ENCODE measurements at regions not wholly inside any gene's neighbourhood (a gene's known extent, or its start where the extent isn't known, plus 50 kb on each side); places are given as distances from the start of the nearest gene placed in this dataset.
A peak's percentile ranks its signal among the peaks of the same experiment; 100 is the strongest.
"Not testable (repeated sequence)": the region's sequence is repeated elsewhere in the genome, so short reads cannot be mapped to it uniquely, and the experiment has no call there.

DNA sequence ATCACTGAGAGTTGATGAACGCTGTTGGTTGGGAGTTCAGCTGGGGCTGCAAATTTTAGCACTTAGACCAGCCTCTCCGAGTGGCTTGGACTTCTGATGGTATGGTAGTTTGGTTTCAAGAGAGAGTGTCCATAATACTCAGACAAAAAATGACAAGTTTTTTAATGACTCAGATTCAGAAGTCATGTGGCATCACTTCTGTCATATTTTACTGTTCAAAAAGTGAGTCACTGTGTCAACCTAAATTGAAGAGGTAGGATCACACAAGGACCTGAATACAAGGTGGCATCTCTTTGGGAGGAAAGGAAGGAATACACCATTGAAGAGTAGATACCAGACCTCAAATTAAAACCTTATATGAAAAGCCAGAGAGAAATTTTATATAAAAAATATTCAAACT lies 99.1 kb upstream of the CHMP2B start:
- H3K4me1 Mint-ChIP-seq (ENCODE audit: low read depth) = no peaks in the 10 kb centered on the region
- no peak overlapping the region for H3K4me3 Mint-ChIP-seq
- no peaks in the 10 kb centered on the region for H3K36me3 Mint-ChIP-seq (ENCODE audit: low read depth)
- H3K27ac Mint-ChIP-seq = no peak overlapping the region
- H3K27me3 Mint-ChIP-seq = no peaks in the 10 kb centered on the region
- intact Hi-C loops (cut with micrococcal nuclease) = no loop called here
- H3K9me3 Mint-ChIP-seq = peaks cover 21% of the 10 kb centered on the region

DNA sequence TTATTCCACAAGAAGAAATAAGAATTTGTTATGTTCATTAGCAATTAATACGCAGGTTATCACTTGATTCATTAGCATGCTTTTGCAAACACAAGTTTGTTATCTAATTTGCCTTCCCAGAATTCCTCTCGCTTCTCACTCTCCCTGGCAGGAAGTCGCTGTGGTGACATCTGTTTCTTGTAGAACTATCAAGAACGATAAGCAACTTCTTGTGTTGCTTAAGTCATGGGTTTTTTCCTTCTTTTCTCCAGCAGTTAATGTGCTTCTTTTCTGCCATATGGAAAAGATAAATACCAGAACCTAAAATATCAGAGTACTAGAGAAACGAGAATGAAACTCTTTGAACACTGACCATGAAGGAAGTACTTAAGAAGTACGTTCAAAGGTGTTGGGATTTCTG lies 99.8 kb upstream of the CHMP2B start:
- Mint-ChIP-seq H3K4me3 (no peak overlapping the region), H3K27ac (no peak overlapping the region), H3K27me3 (no peaks in the 10 kb centered on the region), H3K9me3 (peaks cover 19% of the 10 kb centered on the region), H3K36me3 (ENCODE audit: low read depth) (no peaks in the 10 kb centered on the region), H3K4me1 (ENCODE audit: low read depth) (no peaks in the 10 kb centered on the region)
- intact Hi-C loops (cut with micrococcal nuclease) = no loop called here

DNA sequence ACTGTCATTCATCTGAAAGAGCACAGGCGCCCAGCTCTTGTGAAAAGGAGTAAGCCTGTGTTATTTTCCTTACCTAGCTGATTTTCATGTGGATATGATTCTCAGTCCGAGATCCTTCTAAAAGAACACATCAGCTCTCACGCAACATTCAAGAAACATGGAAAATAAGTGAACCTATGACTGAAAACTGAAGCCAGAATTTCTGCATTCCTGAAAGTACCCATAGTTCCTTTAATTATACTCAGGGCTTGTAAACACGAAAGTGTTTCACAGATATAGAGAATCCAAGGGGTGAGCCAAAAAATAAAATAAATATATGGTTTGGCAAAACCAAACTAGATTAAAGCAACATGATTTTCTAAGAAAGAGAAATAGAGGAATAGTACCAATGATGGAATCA lies 100.8 kb upstream of the CHMP2B start:
- H3K4me3 Mint-ChIP-seq = no peak overlapping the region
- no peak overlapping the region for H3K27ac Mint-ChIP-seq
- H3K36me3 Mint-ChIP-seq (ENCODE audit: low read depth) = no peaks in the 10 kb centered on the region
- intact Hi-C loops (cut with micrococcal nuclease) = no loop called here
- H3K9me3 Mint-ChIP-seq = peaks cover 10% of the 10 kb centered on the region
- H3K27me3 Mint-ChIP-seq = no peaks in the 10 kb centered on the region
- H3K4me1 Mint-ChIP-seq (ENCODE audit: low read depth) = no peaks in the 10 kb centered on the region

DNA sequence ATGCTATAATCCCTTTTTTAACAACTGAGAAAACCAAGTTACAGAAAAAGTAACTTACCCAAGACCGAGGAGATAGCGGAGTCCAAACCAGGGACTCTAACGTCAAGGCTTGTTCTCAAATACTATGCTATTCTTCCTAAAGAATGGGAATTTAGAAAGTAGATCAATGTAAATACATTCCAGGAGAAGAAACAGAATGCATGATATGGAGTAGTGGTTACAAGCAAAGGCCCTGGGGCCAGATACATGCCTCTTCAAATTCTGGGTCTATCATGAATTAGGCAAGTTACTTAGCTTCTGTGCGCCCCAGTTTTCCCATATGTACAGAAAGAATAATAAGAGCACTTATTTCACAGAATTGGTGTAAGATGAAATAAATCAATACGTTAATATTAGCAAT lies 102.0 kb upstream of the CHMP2B start:
- Mint-ChIP-seq H3K27ac (no peak overlapping the region), H3K4me1 (ENCODE audit: low read depth) (no peaks in the 10 kb centered on the region), H3K9me3 (peaks cover 7% of the 10 kb centered on the region), H3K27me3 (no peaks in the 10 kb centered on the region), H3K4me3 (no peak overlapping the region), H3K36me3 (ENCODE audit: low read depth) (no peaks in the 10 kb centered on the region)
- intact Hi-C loops (cut with micrococcal nuclease) = no loop called here

DNA sequence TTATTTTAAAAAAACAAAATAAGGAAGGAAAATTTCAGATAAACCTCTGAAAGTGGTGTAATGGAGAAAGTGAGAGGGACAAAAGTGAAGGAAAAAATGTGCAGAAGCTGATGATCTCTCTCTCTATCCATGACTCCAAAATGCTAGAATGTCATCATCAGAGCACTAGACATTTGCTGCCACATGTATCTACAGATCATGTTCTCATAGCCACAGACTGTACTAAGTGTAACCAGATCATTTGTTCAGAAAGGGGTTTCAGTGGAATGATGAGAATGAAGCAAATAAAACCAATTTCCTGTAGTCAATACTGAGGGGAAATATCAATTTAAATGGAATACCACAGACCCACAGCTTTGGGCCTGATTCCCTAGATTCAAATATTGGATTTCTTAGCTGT lies 104.3 kb upstream of the CHMP2B start:
- H3K27ac Mint-ChIP-seq = no peak overlapping the region
- no peaks in the 10 kb centered on the region for H3K4me1 Mint-ChIP-seq (ENCODE audit: low read depth)
- H3K4me3 Mint-ChIP-seq = no peak overlapping the region
- no peaks in the 10 kb centered on the region for H3K9me3 Mint-ChIP-seq
- intact Hi-C loops (cut with micrococcal nuclease) = no loop called here
- no peaks in the 10 kb centered on the region for H3K36me3 Mint-ChIP-seq (ENCODE audit: low read depth)
- no peaks in the 10 kb centered on the region for H3K27me3 Mint-ChIP-seq

DNA sequence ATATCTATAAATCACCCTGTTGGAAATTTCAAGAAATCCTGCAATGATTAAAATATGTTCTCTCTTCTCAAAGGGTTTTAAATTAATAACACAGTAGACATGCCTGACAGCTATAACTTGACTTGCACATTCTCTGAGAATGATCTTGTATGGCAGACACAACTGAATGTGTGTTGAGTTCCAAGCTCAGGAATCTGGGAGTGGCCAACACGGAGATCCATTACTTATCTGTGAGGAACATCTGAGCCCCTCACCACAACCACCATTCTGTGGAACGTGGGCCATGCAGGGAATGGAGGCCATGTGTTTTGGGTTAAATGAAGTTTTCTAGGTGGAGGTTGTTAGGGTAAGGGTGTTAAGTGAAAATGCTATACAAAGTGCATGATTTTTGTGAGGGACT lies 105.3 kb upstream of the CHMP2B start:
- Mint-ChIP-seq H3K36me3 (ENCODE audit: low read depth) (no peaks in the 10 kb centered on the region), H3K4me3 (no peak overlapping the region), H3K9me3 (no peaks in the 10 kb centered on the region), H3K4me1 (ENCODE audit: low read depth) (no peaks in the 10 kb centered on the region), H3K27me3 (no peaks in the 10 kb centered on the region), H3K27ac (no peak overlapping the region)
- intact Hi-C loops (cut with micrococcal nuclease) = no loop called here

DNA sequence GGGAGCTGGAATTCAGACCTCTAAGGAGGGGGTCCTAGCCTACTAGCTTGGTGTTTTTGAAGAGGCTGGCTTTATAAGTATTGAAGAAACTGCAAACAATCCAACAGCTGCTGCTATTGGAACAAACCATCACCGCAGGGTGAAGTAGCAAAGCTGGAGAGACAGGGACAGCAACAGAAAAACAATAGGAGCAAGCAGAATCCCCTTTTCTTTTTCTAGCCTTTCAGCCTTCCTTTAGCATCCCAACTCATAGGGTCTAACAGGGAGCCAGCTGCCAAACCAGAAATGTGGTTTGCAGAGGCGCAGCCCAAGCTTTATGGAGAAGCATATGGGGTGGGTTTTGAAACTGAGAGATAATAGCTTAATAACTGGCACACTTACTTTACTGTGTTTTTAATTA lies 106.2 kb upstream of the CHMP2B start:
- no peaks in the 10 kb centered on the region for H3K4me1 Mint-ChIP-seq (ENCODE audit: low read depth)
- no peak overlapping the region for H3K27ac Mint-ChIP-seq
- H3K36me3 Mint-ChIP-seq (ENCODE audit: low read depth) = no peaks in the 10 kb centered on the region
- intact Hi-C loops (cut with micrococcal nuclease) = no loop called here
- H3K9me3 Mint-ChIP-seq = no peaks in the 10 kb centered on the region
- no peak overlapping the region for H3K4me3 Mint-ChIP-seq
- H3K27me3 Mint-ChIP-seq = no peaks in the 10 kb centered on the region

DNA sequence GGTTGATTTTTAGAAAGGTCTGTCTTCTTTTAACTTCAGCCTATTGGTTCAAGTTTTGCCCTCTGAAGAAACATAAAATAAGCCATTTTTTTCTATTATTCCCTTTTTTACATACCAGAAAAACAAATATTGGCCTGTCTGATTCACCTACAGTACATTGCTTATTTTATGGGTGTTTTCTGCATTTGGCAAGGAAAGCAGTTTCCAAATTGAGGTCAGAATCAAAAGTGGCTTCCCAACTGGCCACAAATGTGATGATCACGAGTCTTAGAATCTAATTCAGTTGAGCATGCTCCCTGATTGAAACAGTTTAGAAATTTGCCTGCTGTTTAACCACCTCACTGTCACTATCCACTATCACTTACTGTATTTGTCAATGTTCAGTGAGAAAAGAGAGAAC lies 106.9 kb upstream of the CHMP2B start:
- H3K4me3 Mint-ChIP-seq = no peak overlapping the region
- no peak overlapping the region for H3K27ac Mint-ChIP-seq
- H3K36me3 Mint-ChIP-seq (ENCODE audit: low read depth) = no peaks in the 10 kb centered on the region
- no peaks in the 10 kb centered on the region for H3K9me3 Mint-ChIP-seq
- intact Hi-C loops (cut with micrococcal nuclease) = no loop called here
- no peaks in the 10 kb centered on the region for H3K4me1 Mint-ChIP-seq (ENCODE audit: low read depth)
- H3K27me3 Mint-ChIP-seq = no peaks in the 10 kb centered on the region

DNA sequence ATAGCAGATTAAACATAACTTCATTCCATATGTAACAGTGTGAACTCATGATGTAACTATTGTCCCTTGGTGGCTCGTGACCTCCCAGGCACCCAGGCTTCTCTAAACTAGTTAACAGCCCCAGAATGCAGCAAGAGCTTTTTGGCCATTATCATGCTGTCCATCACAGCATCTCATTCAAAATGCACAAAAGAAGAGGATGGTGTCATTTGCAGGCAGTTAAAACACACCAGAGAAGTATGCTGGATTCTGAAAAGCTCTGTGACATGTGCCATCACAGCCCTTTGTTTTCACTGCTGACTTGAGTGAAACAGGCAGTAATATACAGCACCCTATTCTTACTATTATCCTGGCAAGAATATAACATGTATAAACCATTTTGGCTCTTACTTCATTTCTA lies 117.6 kb upstream of the CHMP2B start:
- Mint-ChIP-seq H3K9me3 (peaks cover 21% of the 10 kb centered on the region), H3K27me3 (no peaks in the 10 kb centered on the region), H3K4me3 (no peak overlapping the region), H3K4me1 (ENCODE audit: low read depth) (no peaks in the 10 kb centered on the region), H3K36me3 (ENCODE audit: low read depth) (no peaks in the 10 kb centered on the region), H3K27ac (no peak overlapping the region)
- intact Hi-C loops (cut with micrococcal nuclease) = no loop called here

DNA sequence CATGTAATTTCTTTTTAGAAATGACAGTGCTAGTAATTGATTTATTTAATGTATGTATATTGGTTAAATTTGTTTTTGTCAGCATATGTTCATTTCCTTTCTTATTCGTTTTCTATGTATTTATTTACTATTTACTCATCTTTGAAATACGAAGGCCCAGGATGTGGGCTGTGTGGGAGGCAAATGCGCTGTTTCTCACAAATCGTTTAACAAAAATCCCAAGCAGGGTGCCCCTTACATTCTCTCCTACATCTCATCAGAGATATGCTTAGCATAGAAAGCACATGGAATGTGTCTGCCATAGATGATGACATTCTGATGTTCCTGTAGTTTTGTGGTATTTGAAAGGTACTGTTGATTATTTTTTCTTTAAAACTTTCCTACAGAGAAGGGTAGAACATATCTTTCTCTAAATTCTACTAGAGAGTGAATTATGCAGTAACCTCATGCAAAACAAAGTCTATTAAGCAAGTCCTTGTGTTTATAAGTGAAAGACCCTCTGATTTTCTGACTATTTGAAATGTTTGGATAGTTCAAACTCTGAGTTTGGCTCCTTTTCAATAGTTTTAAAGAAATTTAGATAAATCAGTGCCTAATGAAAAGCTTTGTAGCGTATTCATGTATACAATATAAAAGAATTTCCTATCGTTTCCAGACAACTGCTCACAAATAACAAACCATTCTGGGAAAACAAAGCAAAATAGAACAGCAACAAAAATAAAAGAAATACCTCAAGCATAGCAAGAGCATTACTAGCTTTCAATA lies 111.1 kb upstream of the VGLL3 start:
- H3K27ac Mint-ChIP-seq = no peak overlapping the region
- H3K36me3 Mint-ChIP-seq (ENCODE audit: low read depth) = no peaks in the 10 kb centered on the region
- intact Hi-C loops (cut with micrococcal nuclease) = no loop called here
- no peaks in the 10 kb centered on the region for H3K4me1 Mint-ChIP-seq (ENCODE audit: low read depth)
- no peak overlapping the region for H3K4me3 Mint-ChIP-seq
- peaks cover 14% of the 10 kb centered on the region for H3K9me3 Mint-ChIP-seq
- no peaks in the 10 kb centered on the region for H3K27me3 Mint-ChIP-seq

DNA sequence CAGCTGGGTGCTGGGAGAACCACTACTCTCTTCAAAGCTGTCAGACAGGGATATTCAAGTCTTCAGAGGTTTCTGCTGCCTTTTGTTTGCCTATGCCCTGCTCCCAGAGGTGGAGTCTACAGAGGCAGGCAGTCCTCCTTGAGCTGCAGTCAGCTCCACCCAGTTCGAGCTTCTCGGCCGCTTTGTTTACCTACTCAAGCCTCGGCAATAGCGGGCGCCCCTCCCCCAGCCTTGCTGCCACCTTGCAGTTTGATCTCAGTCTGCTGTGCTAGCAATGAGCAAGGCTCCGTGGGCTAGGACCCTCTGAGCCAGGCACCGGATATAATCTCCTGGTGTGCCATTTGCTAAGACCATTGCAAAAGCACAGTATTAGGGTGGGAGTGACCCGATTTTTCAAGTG lies 106.8 kb upstream of the VGLL3 start:
- H3K4me3 Mint-ChIP-seq; H3K27ac Mint-ChIP-seq; H3K27me3 Mint-ChIP-seq; intact Hi-C loops (cut with micrococcal nuclease); H3K9me3 Mint-ChIP-seq; H3K36me3 Mint-ChIP-seq (ENCODE audit: low read depth); H3K4me1 Mint-ChIP-seq (ENCODE audit: low read depth): not testable (repeated sequence)

DNA sequence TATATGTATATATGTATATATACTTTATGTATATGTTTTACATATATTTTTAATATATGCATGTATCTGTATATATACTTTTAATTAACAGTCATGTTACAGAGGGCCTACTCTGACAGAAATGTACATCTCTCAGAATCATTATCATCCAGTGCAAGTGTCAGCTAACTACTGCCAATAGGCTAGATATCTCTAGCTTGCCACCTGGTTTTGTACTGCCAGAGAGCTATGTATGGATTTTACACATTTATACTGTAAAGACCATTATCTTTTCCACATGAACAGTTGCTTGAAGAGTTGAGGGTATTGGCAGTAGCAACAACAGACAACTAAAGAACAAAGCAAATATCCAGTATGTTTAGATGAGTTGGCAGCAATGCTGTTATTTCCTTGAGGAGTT lies 99.7 kb upstream of the VGLL3 start:
- peaks cover 7% of the 10 kb centered on the region for H3K36me3 Mint-ChIP-seq (ENCODE audit: low read depth)
- no peaks in the 10 kb centered on the region for H3K27me3 Mint-ChIP-seq
- intact Hi-C loops (cut with micrococcal nuclease) = no loop called here
- H3K4me3 Mint-ChIP-seq = no peak overlapping the region
- peaks cover 18% of the 10 kb centered on the region for H3K4me1 Mint-ChIP-seq (ENCODE audit: low read depth)
- no peaks in the 10 kb centered on the region for H3K9me3 Mint-ChIP-seq
- H3K27ac Mint-ChIP-seq = no peak overlapping the region

DNA sequence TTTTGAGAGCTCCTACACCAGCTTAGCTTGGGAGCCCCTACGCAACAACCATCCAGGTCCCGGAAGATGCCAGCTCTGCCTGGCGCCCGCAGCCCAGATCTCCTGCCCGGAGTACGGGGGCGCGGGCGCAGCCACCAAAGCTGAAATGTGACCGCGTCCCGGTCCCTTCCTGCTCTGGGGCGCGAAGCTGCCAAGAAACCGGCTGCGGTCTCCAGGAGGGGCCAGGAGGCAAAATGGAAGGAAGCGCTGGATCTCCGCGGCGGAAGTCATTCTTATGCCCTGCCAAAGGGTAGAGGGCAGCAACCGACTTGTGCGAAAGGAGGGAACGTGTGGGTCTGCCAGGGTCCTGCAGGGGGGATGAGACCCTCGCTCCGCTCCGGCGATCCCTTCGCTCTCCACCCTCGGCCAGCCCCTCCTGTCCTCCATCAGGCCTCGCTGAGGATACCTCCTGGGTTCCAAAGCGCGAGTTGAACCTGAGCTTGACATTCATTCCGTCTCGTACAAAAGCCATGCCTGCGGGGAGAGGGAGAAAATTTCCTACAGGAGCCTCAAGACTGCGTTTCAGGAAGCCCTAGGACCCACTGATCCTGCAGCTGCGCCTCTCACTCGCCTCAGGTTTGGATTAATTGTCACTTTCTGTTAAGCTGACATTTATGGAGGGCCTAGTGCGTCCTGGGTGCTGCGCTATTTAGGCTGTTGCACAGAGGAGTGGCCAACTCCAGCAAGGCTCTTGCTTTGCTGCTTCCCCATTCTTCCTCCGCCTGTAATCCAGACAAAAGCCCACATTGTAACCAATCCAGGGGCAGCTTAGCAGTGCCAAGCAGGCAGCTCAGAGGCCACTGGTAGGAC lies 98.3 kb upstream of the VGLL3 start:
- intact Hi-C loops (cut with micrococcal nuclease) = loop anchor here (2.0 to 10.0 kb wide), 2 partner anchors 138 to 314 kb away; partner anchors contain the start of gene CHMP2B
- Mint-ChIP-seq H3K27me3 (no peaks in the 10 kb centered on the region), H3K4me3 (peak overlapping the region; percentile 94), H3K9me3 (no peaks in the 10 kb centered on the region), H3K27ac (peak overlapping the region; percentile 97), H3K36me3 (ENCODE audit: low read depth) (peaks cover 7% of the 10 kb centered on the region), H3K4me1 (ENCODE audit: low read depth) (peaks cover 18% of the 10 kb centered on the region)

DNA sequence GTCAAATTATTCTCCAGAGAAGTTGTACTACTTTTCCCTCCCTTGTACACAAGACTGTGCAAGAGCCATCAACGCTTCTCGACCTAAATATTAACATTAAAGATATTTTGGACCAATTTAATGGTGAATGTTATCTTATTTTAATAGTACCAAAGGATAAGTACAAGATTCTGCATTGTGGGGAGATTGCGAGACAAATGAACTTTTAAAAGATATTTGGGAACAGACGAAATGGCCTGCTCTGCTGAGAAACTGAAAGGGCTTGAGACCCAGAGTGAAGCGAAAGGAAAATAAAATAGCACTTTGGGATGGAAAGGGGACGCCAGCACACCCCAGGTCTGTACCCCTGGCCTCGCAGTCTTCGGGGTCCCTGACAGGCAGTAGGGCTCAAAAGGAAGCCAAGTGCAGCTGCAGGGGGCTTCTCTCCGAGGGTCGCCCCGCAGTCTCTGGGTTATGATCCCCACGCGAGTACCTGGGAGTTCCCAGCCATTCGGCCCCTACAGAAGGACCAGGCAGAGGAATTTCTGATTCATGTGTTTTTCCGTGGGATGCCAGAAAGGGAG lies 97.6 kb upstream of the VGLL3 start:
- H3K9me3 Mint-ChIP-seq = no peaks in the 10 kb centered on the region
- intact Hi-C loops (cut with micrococcal nuclease) = loop anchor here (2.0 to 10.0 kb wide), 2 partner anchors 138 to 314 kb away; partner anchors contain the start of gene CHMP2B
- peaks cover 7% of the 10 kb centered on the region for H3K36me3 Mint-ChIP-seq (ENCODE audit: low read depth)
- H3K27ac Mint-ChIP-seq = peak overlapping the region; percentile 97
- no peaks in the 10 kb centered on the region for H3K27me3 Mint-ChIP-seq
- H3K4me1 Mint-ChIP-seq (ENCODE audit: low read depth) = peaks cover 18% of the 10 kb centered on the region
- peak overlapping the region; percentile 94 for H3K4me3 Mint-ChIP-seq

Measured in dendritic cell treated with granulocyte-macrophage colony-stimulating factor and Interleukin-4, amounts not matched to agents 40 ng/mL and 50 ng/mL, for 4 days (primary cell).